Breast epithelium (tissue), 4 donors: ENCODE measurements at regions not wholly inside any gene's neighbourhood (a gene's known extent, or its start where the extent isn't known, plus 50 kb on each side); places are given as distances from the start of the nearest gene placed in this dataset.

Experiments used
- DNase-seq, 2 donors: peaks; one replicate each; pipeline ENCODE4 v3.0.0-alpha.2; 2019; ENCODE audit warnings: low spot score in 2 of 2
- H3K27ac ChIP-seq, 2 donors: fragments of 200-600 bp; sonication (generic) in 1 of 2; one replicate each; pipeline ENCODE4 v1.5.1; 2016 to 2019; ENCODE audit warnings: mild to moderate bottlenecking in 1 of 2
- H3K27me3 ChIP-seq, 2 donors: fragments of 200-600 bp; sonication (generic) in 1 of 2; one replicate each; pipeline versions ENCODE4 v1.5.1 to v1.6.0; 2017 to 2019; ENCODE audit warnings: control low read depth in 1 of 2, mild to moderate bottlenecking in 1 of 2
- H3K36me3 ChIP-seq: fragments of 200-600 bp; one replicate; pipeline ENCODE4 v1.5.1; 2019
- H3K4me1 ChIP-seq, 2 donors: fragments of 200-600 bp; sonication (generic); one replicate each; pipeline ENCODE4 v1.5.1; 2016 to 2019; ENCODE audit warnings: control low read depth in 1 of 2
- H3K4me3 ChIP-seq, 3 donors: fragments of 200-600 bp; sonication (generic); 1 replicate in 2 of 3; 2 replicates in 1 of 3; pipeline ENCODE4 v1.5.1; 2016 to 2019; ENCODE audit warnings: mild to moderate bottlenecking in 3 of 3, moderate library complexity in 2 of 3
- H3K9me3 ChIP-seq, 2 donors: fragments of 200-600 bp; sonication (generic) in 1 of 2; one replicate each; pipeline ENCODE4 v1.5.1; 2016 to 2019; ENCODE audit warnings: control low read depth in 1 of 2
- POLR2A ChIP-seq: fragments of 450-650 bp; IDR thresholded peaks from one replicate; pipeline ENCODE4 v1.6.1; 2016; ENCODE audit warnings: antibody characterized with exemption, mild to moderate bottlenecking, moderate library complexity
- POLR2AphosphoS5 ChIP-seq, 3 donors: sonication (generic); formaldehyde crosslinking; IDR thresholded peaks; one replicate each; pipeline ENCODE4 v1.6.1; 2017; ENCODE audit warnings: antibody characterized with exemption in 3 of 3
- intact Hi-C: fragments of 100-400 bp; cut with DNase I; formaldehyde crosslinking; loops from one replicate; pipeline ENCODE4 v1.15.1; 2023; ENCODE audit warnings: low total_unique reads
- TF ChIP-seq, protein P1 (sequence below), 3 donors: fragments of 450-650 bp; IDR thresholded peaks; one replicate each; pipeline ENCODE4 v1.5.1; 2016 to 2017; ENCODE audit warnings: antibody characterized with exemption in 3 of 3, mild to moderate bottlenecking in 3 of 3, moderate library complexity in 3 of 3

DNA sequence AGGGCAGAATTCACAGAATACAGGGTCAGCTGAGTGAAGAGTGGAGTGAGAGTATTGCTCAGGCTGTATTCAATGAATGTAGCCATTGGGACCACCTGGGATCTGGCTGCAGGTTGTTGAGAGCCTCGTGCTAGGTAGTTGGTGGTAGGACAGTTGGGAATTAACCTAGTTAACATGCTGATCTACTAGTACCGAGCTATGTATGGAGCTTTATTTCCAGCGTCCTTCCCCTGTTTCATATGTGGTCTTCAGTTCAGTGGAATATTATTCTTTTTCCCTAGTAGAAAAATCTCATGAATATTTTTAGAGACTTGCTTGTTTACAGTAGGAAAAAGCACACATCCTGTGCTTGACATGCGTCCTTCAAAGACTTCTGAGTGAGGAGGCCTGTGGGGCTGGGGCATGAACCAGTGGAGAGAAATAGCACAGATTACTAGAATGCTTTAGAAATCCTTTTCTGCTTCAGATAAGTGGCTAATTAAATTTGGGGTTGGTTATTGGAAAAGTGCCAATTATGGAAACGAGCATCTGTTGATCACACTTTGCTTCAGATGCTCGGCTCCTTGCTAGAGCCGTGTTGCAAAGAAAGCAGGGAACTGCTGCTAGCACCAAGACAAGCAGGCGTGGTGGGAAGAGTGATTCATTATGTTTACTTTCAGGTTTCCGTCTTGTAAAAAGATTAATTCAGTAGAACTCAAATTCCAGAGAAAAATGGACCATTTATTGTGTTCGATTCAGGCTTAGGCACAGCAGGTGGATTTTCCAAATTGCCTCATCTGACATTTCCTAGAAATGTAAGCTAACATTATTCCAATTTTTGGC is 53.6 kb downstream of the ARF6 start:
- H3K27me3 ChIP-seq = no peaks in the 10 kb centered on the region
- peaks cover 0 to 4% of the 10 kb centered on the region in 2 donors for H3K4me1 ChIP-seq
- H3K36me3 ChIP-seq = no peaks in the 10 kb centered on the region
- DNase-seq = no peak
- intact Hi-C loops = no loop called here
- H3K4me3 ChIP-seq = no peak overlapping the region
- H3K9me3 ChIP-seq = no peaks in the 10 kb centered on the region
- no peak for TF ChIP-seq POLR2AphosphoS5 (IDR thresholded peaks at IDR 0.05)
- TF ChIP-seq, protein P1, sequence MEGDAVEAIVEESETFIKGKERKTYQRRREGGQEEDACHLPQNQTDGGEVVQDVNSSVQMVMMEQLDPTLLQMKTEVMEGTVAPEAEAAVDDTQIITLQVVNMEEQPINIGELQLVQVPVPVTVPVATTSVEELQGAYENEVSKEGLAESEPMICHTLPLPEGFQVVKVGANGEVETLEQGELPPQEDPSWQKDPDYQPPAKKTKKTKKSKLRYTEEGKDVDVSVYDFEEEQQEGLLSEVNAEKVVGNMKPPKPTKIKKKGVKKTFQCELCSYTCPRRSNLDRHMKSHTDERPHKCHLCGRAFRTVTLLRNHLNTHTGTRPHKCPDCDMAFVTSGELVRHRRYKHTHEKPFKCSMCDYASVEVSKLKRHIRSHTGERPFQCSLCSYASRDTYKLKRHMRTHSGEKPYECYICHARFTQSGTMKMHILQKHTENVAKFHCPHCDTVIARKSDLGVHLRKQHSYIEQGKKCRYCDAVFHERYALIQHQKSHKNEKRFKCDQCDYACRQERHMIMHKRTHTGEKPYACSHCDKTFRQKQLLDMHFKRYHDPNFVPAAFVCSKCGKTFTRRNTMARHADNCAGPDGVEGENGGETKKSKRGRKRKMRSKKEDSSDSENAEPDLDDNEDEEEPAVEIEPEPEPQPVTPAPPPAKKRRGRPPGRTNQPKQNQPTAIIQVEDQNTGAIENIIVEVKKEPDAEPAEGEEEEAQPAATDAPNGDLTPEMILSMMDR (IDR thresholded peaks at IDR 0.05) = no peak
- TF ChIP-seq POLR2A = no peak
- H3K27ac ChIP-seq = peak overlapping the region; percentile 26 to 36

- H3K4me1 ChIP-seq = peaks cover 0 to 4% of the 10 kb centered on the region in 2 donors
- intact Hi-C loops = no loop called here
- H3K9me3 ChIP-seq = no peaks in the 10 kb centered on the region
- TF ChIP-seq POLR2AphosphoS5 (IDR thresholded peaks at IDR 0.05) (no peak), POLR2A (no peak)
- TF ChIP-seq, protein P1 (IDR thresholded peaks at IDR 0.05) = no peak
- no peaks in the 10 kb centered on the region for H3K36me3 ChIP-seq
- H3K27ac ChIP-seq = peak overlapping the region in 1 of 2 donors; percentile 26
- H3K27me3 ChIP-seq = no peaks in the 10 kb centered on the region
- no peak overlapping the region for H3K4me3 ChIP-seq
- no peak for DNase-seq
Measured at GRCh38 chr14:49947506-49947905, 54.6 kb downstream of the ARF6 start.

DNA sequence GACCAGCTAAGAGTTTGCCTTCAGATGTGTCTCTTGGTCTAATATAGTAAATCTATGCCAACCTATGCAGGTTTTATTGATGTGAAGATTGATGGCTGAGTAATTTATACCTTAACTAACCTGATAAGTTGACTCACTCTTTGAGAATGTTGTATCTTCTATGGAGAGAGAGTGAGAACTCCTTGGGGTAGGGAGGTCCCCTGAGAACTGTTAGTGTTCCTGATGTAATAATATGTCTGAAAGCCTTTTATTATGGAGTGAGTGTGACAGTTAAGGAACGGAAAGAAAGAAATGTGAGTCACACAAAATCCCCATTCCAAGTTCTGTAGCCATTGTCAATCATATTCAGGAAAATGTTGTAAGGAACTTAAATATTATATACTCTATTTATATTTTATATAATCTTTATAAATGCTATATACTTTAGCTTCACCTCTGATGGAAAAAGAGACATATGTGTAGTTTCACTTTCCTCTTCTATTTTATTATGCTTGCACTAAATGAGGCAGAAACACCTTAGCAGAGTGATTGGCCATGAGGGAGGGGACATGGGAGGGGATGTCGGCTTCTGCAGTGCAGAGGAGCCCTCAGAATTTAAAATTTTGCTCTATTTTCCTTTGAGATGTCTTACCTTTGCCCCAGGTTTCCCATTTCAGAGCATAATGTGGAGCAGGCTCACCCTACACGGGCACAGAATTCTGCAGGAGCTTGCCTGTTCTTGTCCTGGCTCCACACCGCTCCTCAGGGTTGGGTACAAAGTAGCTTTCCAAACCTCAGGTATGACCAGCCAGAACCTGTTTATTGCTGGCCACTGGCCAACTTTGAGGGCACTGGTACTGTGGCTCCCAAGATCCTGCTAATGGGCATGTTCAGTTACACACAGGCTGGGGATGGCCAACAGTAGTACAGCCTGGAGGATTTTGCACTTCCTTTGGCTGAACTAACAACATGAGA is 57.7 kb downstream of the ARF6 start:
- peak overlapping the region in 2 of 3 donors; percentile 23 to 34 for H3K4me3 ChIP-seq
- H3K9me3 ChIP-seq = no peaks in the 10 kb centered on the region
- peaks cover 0 to 4% of the 10 kb centered on the region in 2 donors for H3K4me1 ChIP-seq
- peak in 1 of 3 donors; percentile 75 for TF ChIP-seq POLR2AphosphoS5 (IDR thresholded peaks at IDR 0.05)
- TF ChIP-seq, protein P1 (IDR thresholded peaks at IDR 0.05) = no peak
- H3K27ac ChIP-seq = peak overlapping the region; percentile 45 to 80
- H3K36me3 ChIP-seq = no peaks in the 10 kb centered on the region
- no peaks in the 10 kb centered on the region for H3K27me3 ChIP-seq
- intact Hi-C loops = no loop called here
- DNase-seq = peak; percentile 89 to 96

DNA sequence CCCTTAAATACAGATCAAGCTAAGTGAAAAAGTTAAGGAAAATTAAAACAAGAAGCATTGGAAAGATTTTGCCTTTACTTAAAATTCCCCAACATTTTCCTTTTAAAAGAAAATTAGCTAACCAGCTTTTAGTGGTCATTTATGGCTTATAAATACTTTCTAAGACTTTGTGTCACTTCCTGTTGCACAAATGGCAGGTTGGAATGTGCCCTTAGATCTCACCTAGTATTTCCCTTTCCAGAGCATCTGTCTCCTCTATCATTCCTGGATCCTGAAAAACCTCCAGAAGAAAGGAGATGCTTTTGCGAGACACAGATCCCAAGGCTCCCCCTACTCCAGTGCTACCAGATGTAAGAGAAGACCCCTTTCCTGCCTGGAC is 58.3 kb downstream of the ARF6 start:
- H3K4me3 ChIP-seq = no peak overlapping the region
- TF ChIP-seq POLR2A (no peak), POLR2AphosphoS5 (IDR thresholded peaks at IDR 0.05) (no peak)
- TF ChIP-seq, protein P1 (IDR thresholded peaks at IDR 0.05) = no peak
- no peaks in the 10 kb centered on the region for H3K9me3 ChIP-seq
- H3K27ac ChIP-seq = peak overlapping the region; percentile 78 to 80
- peaks cover 0 to 4% of the 10 kb centered on the region in 2 donors for H3K4me1 ChIP-seq
- H3K27me3 ChIP-seq = no peaks in the 10 kb centered on the region
- H3K36me3 ChIP-seq = no peaks in the 10 kb centered on the region
- intact Hi-C loops = no loop called here
- no peak for DNase-seq
